ENCODE measurements at regions not wholly inside any gene's neighbourhood (a gene's known extent, or its start where the extent isn't known, plus 50 kb on each side); places are given as distances from the start of the nearest gene placed in this dataset.

- no peaks in the 10 kb centered on the region for H3K36me3 Mint-ChIP-seq (ENCODE audit: low read depth)
- ChIA-PET POLR2A (no interaction called here), CTCF (no interaction called here)
- H3K27ac Mint-ChIP-seq = no peak overlapping the region
- H3K4me3 Mint-ChIP-seq = no peak overlapping the region
- H3K27me3 Mint-ChIP-seq = no peaks in the 10 kb centered on the region
- no peaks in the 10 kb centered on the region for H3K4me1 Mint-ChIP-seq
- no peak for DNase-seq
- no peaks in the 10 kb centered on the region for H3K9me3 Mint-ChIP-seq
Measured at GRCh38 chr3:22297436-22297835, 546.4 kb upstream of the ZNF385D start.

GRCh38 chr3:22306454-22306853 is 555.4 kb upstream of the ZNF385D start:
- no peak for DNase-seq
- Mint-ChIP-seq H3K4me3 (no peak overlapping the region), H3K36me3 (ENCODE audit: low read depth) (no peaks in the 10 kb centered on the region), H3K27me3 (no peaks in the 10 kb centered on the region), H3K4me1 (no peaks in the 10 kb centered on the region), H3K9me3 (no peaks in the 10 kb centered on the region), H3K27ac (no peak overlapping the region)
- CTCF ChIA-PET = no interaction called here
- POLR2A ChIA-PET = no interaction called here

- Mint-ChIP-seq H3K27me3 (no peaks in the 10 kb centered on the region), H3K4me3 (no peak overlapping the region), H3K4me1 (no peaks in the 10 kb centered on the region), H3K36me3 (ENCODE audit: low read depth) (no peaks in the 10 kb centered on the region), H3K9me3 (no peaks in the 10 kb centered on the region), H3K27ac (no peak overlapping the region)
- DNase-seq = no peak
- ChIA-PET CTCF (no interaction called here), POLR2A (no interaction called here)
Measured at GRCh38 chr3:22308871-22309270, 557.9 kb upstream of the ZNF385D start.

- ChIA-PET CTCF (no interaction called here), POLR2A (no interaction called here)
- Mint-ChIP-seq H3K4me1 (no peaks in the 10 kb centered on the region), H3K36me3 (ENCODE audit: low read depth) (no peaks in the 10 kb centered on the region), H3K9me3 (no peaks in the 10 kb centered on the region), H3K4me3 (no peak overlapping the region), H3K27me3 (no peaks in the 10 kb centered on the region), H3K27ac (no peak overlapping the region)
- DNase-seq = no peak
Measured at GRCh38 chr3:22315925-22316324, 564.9 kb upstream of the ZNF385D start.

- no peak for DNase-seq
- ChIA-PET POLR2A (no interaction called here), CTCF (no interaction called here)
- Mint-ChIP-seq H3K36me3 (ENCODE audit: low read depth) (no peaks in the 10 kb centered on the region), H3K4me1 (no peaks in the 10 kb centered on the region), H3K9me3 (no peaks in the 10 kb centered on the region), H3K4me3 (no peak overlapping the region), H3K27me3 (no peaks in the 10 kb centered on the region), H3K27ac (no peak overlapping the region)
Measured at GRCh38 chr3:22318325-22318724, 567.3 kb upstream of the ZNF385D start.

GRCh38 chr3:22319446-22319845 is 568.4 kb upstream of the ZNF385D start:
- H3K9me3 Mint-ChIP-seq = no peaks in the 10 kb centered on the region
- no peak for DNase-seq
- CTCF ChIA-PET = no interaction called here
- no peaks in the 10 kb centered on the region for H3K36me3 Mint-ChIP-seq (ENCODE audit: low read depth)
- H3K27ac Mint-ChIP-seq = no peak overlapping the region
- H3K4me1 Mint-ChIP-seq = no peaks in the 10 kb centered on the region
- no peak overlapping the region for H3K4me3 Mint-ChIP-seq
- POLR2A ChIA-PET = no interaction called here
- no peaks in the 10 kb centered on the region for H3K27me3 Mint-ChIP-seq

GRCh38 chr3:22322861-22323260 is 571.9 kb upstream of the ZNF385D start:
- no peak for DNase-seq
- H3K27ac Mint-ChIP-seq = no peak overlapping the region
- ChIA-PET POLR2A (no interaction called here), CTCF (no interaction called here)
- H3K27me3 Mint-ChIP-seq = no peaks in the 10 kb centered on the region
- H3K36me3 Mint-ChIP-seq (ENCODE audit: low read depth) = no peaks in the 10 kb centered on the region
- no peaks in the 10 kb centered on the region for H3K4me1 Mint-ChIP-seq
- no peaks in the 10 kb centered on the region for H3K9me3 Mint-ChIP-seq
- no peak overlapping the region for H3K4me3 Mint-ChIP-seq

GRCh38 chr3:22326305-22326704 is 575.3 kb upstream of the ZNF385D start:
- Mint-ChIP-seq H3K4me3 (no peak overlapping the region), H3K9me3 (no peaks in the 10 kb centered on the region), H3K27me3 (no peaks in the 10 kb centered on the region), H3K27ac (no peak overlapping the region), H3K4me1 (no peaks in the 10 kb centered on the region), H3K36me3 (ENCODE audit: low read depth) (no peaks in the 10 kb centered on the region)
- ChIA-PET CTCF (no interaction called here), POLR2A (no interaction called here)
- no peak for DNase-seq

- ChIA-PET CTCF (no interaction called here), POLR2A (no interaction called here)
- H3K36me3 Mint-ChIP-seq (ENCODE audit: low read depth) = no peaks in the 10 kb centered on the region
- H3K27ac Mint-ChIP-seq = no peak overlapping the region
- no peak for DNase-seq
- H3K4me1 Mint-ChIP-seq = no peaks in the 10 kb centered on the region
- no peak overlapping the region for H3K4me3 Mint-ChIP-seq
- no peaks in the 10 kb centered on the region for H3K27me3 Mint-ChIP-seq
- no peaks in the 10 kb centered on the region for H3K9me3 Mint-ChIP-seq
Measured at GRCh38 chr3:22334996-22335395, 584.0 kb upstream of the ZNF385D start.

- no peaks in the 10 kb centered on the region for H3K4me1 Mint-ChIP-seq
- no peak overlapping the region for H3K4me3 Mint-ChIP-seq
- ChIA-PET POLR2A (no interaction called here), CTCF (no interaction called here)
- H3K36me3 Mint-ChIP-seq (ENCODE audit: low read depth) = no peaks in the 10 kb centered on the region
- DNase-seq = no peak
- H3K27me3 Mint-ChIP-seq = no peaks in the 10 kb centered on the region
- no peak overlapping the region for H3K27ac Mint-ChIP-seq
- H3K9me3 Mint-ChIP-seq = no peaks in the 10 kb centered on the region
Measured at GRCh38 chr3:22349215-22349851, 598.3 kb upstream of the ZNF385D start.

- no peak for DNase-seq
- ChIA-PET CTCF (no interaction called here), POLR2A (no interaction called here)
- Mint-ChIP-seq H3K27ac (no peak overlapping the region), H3K4me1 (no peaks in the 10 kb centered on the region), H3K27me3 (no peaks in the 10 kb centered on the region), H3K36me3 (ENCODE audit: low read depth) (no peaks in the 10 kb centered on the region), H3K9me3 (no peaks in the 10 kb centered on the region), H3K4me3 (no peak overlapping the region)
Measured at GRCh38 chr3:22351806-22352205, 600.8 kb upstream of the ZNF385D start.

- Mint-ChIP-seq H3K9me3 (no peaks in the 10 kb centered on the region), H3K27ac (no peak overlapping the region), H3K27me3 (no peaks in the 10 kb centered on the region), H3K4me3 (no peak overlapping the region), H3K4me1 (no peaks in the 10 kb centered on the region), H3K36me3 (ENCODE audit: low read depth) (no peaks in the 10 kb centered on the region)
- CTCF ChIA-PET = no interaction called here
- POLR2A ChIA-PET = no interaction called here
- no peak for DNase-seq
Measured at GRCh38 chr3:22353126-22353525, 602.1 kb upstream of the ZNF385D start.

- DNase-seq = no peak
- CTCF ChIA-PET = no interaction called here
- Mint-ChIP-seq H3K36me3 (ENCODE audit: low read depth) (no peaks in the 10 kb centered on the region), H3K9me3 (no peaks in the 10 kb centered on the region), H3K4me3 (no peak overlapping the region), H3K27ac (no peak overlapping the region), H3K4me1 (no peaks in the 10 kb centered on the region), H3K27me3 (no peaks in the 10 kb centered on the region)
- POLR2A ChIA-PET = no interaction called here
Measured at GRCh38 chr3:22358334-22358733, 607.3 kb upstream of the ZNF385D start.

GRCh38 chr3:22360164-22360563 is 609.2 kb upstream of the ZNF385D start:
- POLR2A ChIA-PET = no interaction called here
- Mint-ChIP-seq H3K4me3 (no peak overlapping the region), H3K4me1 (no peaks in the 10 kb centered on the region), H3K27me3 (no peaks in the 10 kb centered on the region), H3K27ac (no peak overlapping the region), H3K36me3 (ENCODE audit: low read depth) (no peaks in the 10 kb centered on the region), H3K9me3 (no peaks in the 10 kb centered on the region)
- no peak for DNase-seq
- CTCF ChIA-PET = no interaction called here

- Mint-ChIP-seq H3K4me1 (no peaks in the 10 kb centered on the region), H3K4me3 (no peak overlapping the region), H3K9me3 (no peaks in the 10 kb centered on the region), H3K27me3 (no peaks in the 10 kb centered on the region), H3K36me3 (ENCODE audit: low read depth) (no peaks in the 10 kb centered on the region), H3K27ac (no peak overlapping the region)
- CTCF ChIA-PET = no interaction called here
- POLR2A ChIA-PET = no interaction called here
- DNase-seq = no peak
Measured at GRCh38 chr3:22360970-22361369, 610.0 kb upstream of the ZNF385D start.

Measured in activated CD4-positive, alpha-beta T cell treated with anti-CD3 and anti-CD28 coated beads, Interleukin-2, amount 10 ng/mL, durations not matched to agents 7 days and 5 days (primary cell).